IPS-18a (cell line): ENCODE measurements at regions not wholly inside any gene's neighbourhood (a gene's known extent, or its start where the extent isn't known, plus 50 kb on each side); places are given as distances from the start of the nearest gene placed in this dataset.

Source experiments
- H3K27ac ChIP-seq: one replicate; pipeline ENCODE4 v1.5.1; 2013; ENCODE audit warnings: low read length
- H3K27me3 ChIP-seq: one replicate; pipeline ENCODE4 v1.6.1; 2013; ENCODE audit warnings: mild to moderate bottlenecking, low read length; ENCODE audit not compliant: control insufficient read depth, insufficient read depth
- H3K36me3 ChIP-seq: one replicate; pipeline ENCODE4 v1.6.1; 2013; ENCODE audit warnings: low read depth, low read length; ENCODE audit not compliant: control insufficient read depth
- H3K4me1 ChIP-seq: one replicate; pipeline ENCODE4 v1.6.1; 2013; ENCODE audit warnings: low read depth, low read length; ENCODE audit not compliant: control insufficient read depth
- H3K4me3 ChIP-seq: one replicate; pipeline ENCODE4 v1.5.1; 2013; ENCODE audit warnings: low read length
- H3K9ac ChIP-seq: one replicate; pipeline ENCODE4 v1.6.1; 2013; ENCODE audit warnings: mild to moderate bottlenecking, low read length, moderate library complexity
- H3K9me3 ChIP-seq: one replicate; pipeline ENCODE4 v1.6.1; 2013; ENCODE audit warnings: low read depth, low read length; ENCODE audit not compliant: control insufficient read depth

GRCh38 chr18:78393086-78393862 is 586.3 kb upstream of the SALL3 start:
- Histone ChIP-seq H3K27me3 (no peaks in the 10 kb centered on the region), H3K4me1 (no peaks in the 10 kb centered on the region), H3K9me3 (no peaks in the 10 kb centered on the region), H3K4me3 (no peak overlapping the region), H3K9ac (no peak overlapping the region), H3K36me3 (no peaks in the 10 kb centered on the region), H3K27ac (no peak overlapping the region)

- Histone ChIP-seq H3K27ac (no peak overlapping the region), H3K9me3 (no peaks in the 10 kb centered on the region), H3K4me1 (no peaks in the 10 kb centered on the region), H3K4me3 (no peak overlapping the region), H3K27me3 (no peaks in the 10 kb centered on the region), H3K9ac (no peak overlapping the region), H3K36me3 (no peaks in the 10 kb centered on the region)
Observed at GRCh38 chr18:78396077-78396476, 583.5 kb upstream of the SALL3 start.

DNA sequence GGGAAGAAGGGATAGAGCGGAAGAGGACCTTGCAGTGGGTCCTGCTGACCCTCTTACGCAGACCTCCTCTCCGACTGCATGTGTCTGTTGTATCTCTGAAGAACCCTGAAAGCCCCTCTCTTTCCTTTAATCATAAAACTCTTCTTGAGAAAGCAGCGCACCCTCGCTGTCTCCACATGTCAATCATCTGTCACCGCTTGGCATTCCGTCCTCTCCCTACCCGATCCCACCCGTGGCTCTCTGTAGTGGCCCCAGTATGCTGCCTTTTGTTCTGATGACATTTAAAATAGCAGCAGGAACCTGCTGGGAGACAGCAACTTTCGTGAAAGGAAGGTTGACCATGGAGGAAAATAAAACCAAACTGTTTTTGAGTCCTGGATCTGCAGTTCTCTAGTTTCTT is 582.9 kb upstream of the SALL3 start:
- Histone ChIP-seq H3K27ac (no peak overlapping the region), H3K4me1 (no peaks in the 10 kb centered on the region), H3K36me3 (no peaks in the 10 kb centered on the region), H3K27me3 (no peaks in the 10 kb centered on the region), H3K4me3 (no peak overlapping the region), H3K9ac (no peak overlapping the region), H3K9me3 (no peaks in the 10 kb centered on the region)

- Histone ChIP-seq H3K27me3 (no peaks in the 10 kb centered on the region), H3K4me3 (no peak overlapping the region), H3K9ac (no peak overlapping the region), H3K36me3 (no peaks in the 10 kb centered on the region), H3K27ac (no peak overlapping the region), H3K4me1 (no peaks in the 10 kb centered on the region), H3K9me3 (no peaks in the 10 kb centered on the region)
Observed at GRCh38 chr18:78399992-78400503, 579.6 kb upstream of the SALL3 start.

DNA sequence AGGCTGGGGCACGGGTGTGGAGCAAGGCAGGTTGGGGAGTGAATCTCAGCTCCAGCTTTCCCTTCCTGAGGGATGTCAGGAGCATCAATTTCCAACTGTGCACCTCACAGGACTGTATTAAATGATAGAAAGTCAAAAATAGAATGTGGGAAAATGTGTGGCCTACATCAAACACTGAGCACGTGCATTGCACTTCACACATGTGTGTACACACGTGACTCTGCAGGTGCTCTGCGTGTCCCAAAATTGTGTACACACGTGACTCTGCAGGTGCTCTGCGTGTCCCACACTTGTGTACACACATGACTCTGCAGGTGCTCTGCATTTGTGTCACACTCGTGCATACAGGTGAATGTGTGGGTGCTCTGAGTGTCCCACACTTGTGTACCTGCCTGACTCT is 577.2 kb upstream of the SALL3 start:
- Histone ChIP-seq H3K9me3 (no peaks in the 10 kb centered on the region), H3K4me3 (no peak overlapping the region), H3K4me1 (no peaks in the 10 kb centered on the region), H3K27ac (no peak overlapping the region), H3K36me3 (no peaks in the 10 kb centered on the region), H3K27me3 (no peaks in the 10 kb centered on the region), H3K9ac (no peak overlapping the region)

- H3K4me3 ChIP-seq = no peak overlapping the region
- no peak overlapping the region for H3K27ac ChIP-seq
- H3K36me3 ChIP-seq = no peaks in the 10 kb centered on the region
- H3K9me3 ChIP-seq = no peaks in the 10 kb centered on the region
- H3K27me3 ChIP-seq = no peaks in the 10 kb centered on the region
- no peak overlapping the region for H3K9ac ChIP-seq
- H3K4me1 ChIP-seq = no peaks in the 10 kb centered on the region
Observed at GRCh38 chr18:78402966-78403365, 576.7 kb upstream of the SALL3 start.

- Histone ChIP-seq H3K4me3 (no peak overlapping the region), H3K9me3 (no peaks in the 10 kb centered on the region), H3K27me3 (no peaks in the 10 kb centered on the region), H3K36me3 (no peaks in the 10 kb centered on the region), H3K4me1 (no peaks in the 10 kb centered on the region), H3K9ac (no peak overlapping the region), H3K27ac (no peak overlapping the region)
Observed at GRCh38 chr18:78403371-78403770, 576.2 kb upstream of the SALL3 start.

- Histone ChIP-seq H3K36me3 (no peaks in the 10 kb centered on the region), H3K27me3 (no peaks in the 10 kb centered on the region), H3K4me1 (no peaks in the 10 kb centered on the region), H3K27ac (no peak overlapping the region), H3K4me3 (no peak overlapping the region), H3K9ac (no peak overlapping the region), H3K9me3 (no peaks in the 10 kb centered on the region)
Observed at GRCh38 chr18:78405763-78406162, 573.9 kb upstream of the SALL3 start.

DNA sequence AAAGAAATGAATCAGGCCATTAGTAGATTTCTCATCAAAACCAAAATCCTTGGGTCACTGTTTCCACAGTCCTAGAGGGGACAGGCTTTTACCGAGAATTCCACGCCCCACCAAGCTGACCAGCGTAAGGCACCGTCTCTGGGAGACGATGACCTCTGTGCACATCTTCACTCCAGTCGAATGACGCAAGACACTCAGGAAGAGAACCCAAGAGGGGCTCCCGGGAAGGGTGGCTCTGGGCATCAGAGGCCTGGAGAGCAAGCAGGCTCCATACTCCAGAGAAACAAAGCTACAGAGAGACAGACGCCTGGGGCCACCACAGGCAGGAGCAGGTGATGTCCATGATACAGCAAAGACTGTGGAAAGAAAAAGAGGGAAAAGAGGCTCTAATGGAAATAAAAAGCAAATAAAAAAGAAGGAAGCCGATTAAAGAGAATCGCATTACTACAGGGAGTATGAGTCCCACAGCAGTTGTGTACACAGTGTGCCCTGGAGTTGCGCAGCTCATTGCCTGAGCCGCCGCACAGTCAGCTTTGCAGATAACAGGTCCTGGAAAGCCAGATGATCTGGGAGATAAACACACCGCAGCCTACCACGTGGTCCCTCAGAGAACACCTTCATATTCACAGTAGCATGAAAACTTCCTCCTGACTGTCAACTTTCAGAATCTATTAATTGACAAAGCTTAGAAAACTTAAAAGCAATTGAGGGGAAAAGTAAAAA is 572.7 kb upstream of the SALL3 start:
- no peak overlapping the region for H3K9ac ChIP-seq
- no peaks in the 10 kb centered on the region for H3K4me1 ChIP-seq
- H3K27ac ChIP-seq = no peak overlapping the region
- H3K9me3 ChIP-seq = no peaks in the 10 kb centered on the region
- H3K4me3 ChIP-seq = no peak overlapping the region
- no peaks in the 10 kb centered on the region for H3K27me3 ChIP-seq
- H3K36me3 ChIP-seq = no peaks in the 10 kb centered on the region

DNA sequence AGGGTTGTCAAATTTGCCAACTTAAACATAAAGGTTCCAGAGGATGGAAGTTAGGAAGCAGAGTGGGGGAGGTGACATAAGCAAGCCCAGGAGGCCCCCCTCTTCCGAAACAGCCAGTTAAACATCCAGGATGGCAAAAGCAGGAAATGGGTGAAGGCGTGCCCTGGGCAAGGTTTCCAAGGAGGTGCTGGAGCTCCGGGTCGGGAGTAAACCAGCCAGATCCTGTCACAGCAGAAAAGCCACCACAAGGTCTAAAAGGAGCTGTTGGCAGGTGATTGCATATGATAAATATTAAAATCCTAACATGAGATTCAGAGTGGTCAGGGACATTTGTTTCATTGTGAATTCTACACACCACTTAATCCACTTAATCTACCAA is 572.2 kb upstream of the SALL3 start:
- Histone ChIP-seq H3K27ac (no peak overlapping the region), H3K27me3 (no peaks in the 10 kb centered on the region), H3K4me1 (no peaks in the 10 kb centered on the region), H3K9me3 (no peaks in the 10 kb centered on the region), H3K4me3 (no peak overlapping the region), H3K9ac (no peak overlapping the region), H3K36me3 (no peaks in the 10 kb centered on the region)

GRCh38 chr18:78408623-78409022 is 571.0 kb upstream of the SALL3 start:
- H3K36me3 ChIP-seq = no peaks in the 10 kb centered on the region
- H3K27ac ChIP-seq = no peak overlapping the region
- no peaks in the 10 kb centered on the region for H3K4me1 ChIP-seq
- no peaks in the 10 kb centered on the region for H3K9me3 ChIP-seq
- H3K4me3 ChIP-seq = no peak overlapping the region
- H3K27me3 ChIP-seq = no peaks in the 10 kb centered on the region
- H3K9ac ChIP-seq = no peak overlapping the region
